ENCODE measurements at regions not wholly inside any gene's neighbourhood (a gene's known extent, or its start where the extent isn't known, plus 50 kb on each side); places are given as distances from the start of the nearest gene placed in this dataset.

DNA sequence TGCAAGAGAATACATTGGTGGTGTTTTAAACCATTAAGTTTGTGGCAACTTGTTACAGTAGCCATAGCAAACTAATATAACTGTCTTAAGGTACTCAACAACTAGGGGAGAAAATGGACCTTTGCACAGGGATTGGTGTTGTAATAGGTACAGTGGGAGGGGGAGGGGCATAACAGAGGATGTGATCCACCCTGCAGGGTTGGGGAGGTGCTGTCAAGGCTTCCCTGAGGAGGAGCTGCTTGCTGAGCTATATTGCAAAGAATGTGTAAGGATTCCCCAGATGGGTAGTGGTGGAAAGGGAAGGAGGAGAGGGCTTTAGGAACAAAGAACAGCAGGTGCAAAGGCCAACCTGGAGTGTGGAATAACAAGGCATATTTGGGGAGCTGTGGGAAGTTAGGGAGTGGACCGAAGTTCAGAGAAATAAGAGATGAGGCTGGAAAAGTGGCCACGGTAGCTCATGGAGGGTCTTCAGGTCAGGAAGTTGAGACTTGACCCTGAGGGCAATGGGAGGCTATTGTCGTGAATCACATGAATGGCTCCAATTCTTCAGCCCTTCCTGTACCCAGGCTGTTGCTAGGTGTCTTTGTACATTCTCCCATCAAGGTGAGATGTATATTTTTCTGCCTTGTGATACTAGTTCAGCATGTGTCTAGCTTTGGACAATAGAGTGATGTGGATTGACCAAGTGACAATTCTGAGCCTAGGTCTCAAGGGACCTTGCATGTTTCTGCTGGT lies 168.6 kb upstream of the CSF3R start:
- TF ChIP-seq, protein P1, sequence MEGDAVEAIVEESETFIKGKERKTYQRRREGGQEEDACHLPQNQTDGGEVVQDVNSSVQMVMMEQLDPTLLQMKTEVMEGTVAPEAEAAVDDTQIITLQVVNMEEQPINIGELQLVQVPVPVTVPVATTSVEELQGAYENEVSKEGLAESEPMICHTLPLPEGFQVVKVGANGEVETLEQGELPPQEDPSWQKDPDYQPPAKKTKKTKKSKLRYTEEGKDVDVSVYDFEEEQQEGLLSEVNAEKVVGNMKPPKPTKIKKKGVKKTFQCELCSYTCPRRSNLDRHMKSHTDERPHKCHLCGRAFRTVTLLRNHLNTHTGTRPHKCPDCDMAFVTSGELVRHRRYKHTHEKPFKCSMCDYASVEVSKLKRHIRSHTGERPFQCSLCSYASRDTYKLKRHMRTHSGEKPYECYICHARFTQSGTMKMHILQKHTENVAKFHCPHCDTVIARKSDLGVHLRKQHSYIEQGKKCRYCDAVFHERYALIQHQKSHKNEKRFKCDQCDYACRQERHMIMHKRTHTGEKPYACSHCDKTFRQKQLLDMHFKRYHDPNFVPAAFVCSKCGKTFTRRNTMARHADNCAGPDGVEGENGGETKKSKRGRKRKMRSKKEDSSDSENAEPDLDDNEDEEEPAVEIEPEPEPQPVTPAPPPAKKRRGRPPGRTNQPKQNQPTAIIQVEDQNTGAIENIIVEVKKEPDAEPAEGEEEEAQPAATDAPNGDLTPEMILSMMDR (IDR thresholded peaks at IDR 0.05): no peak
- no peak for ATAC-seq (ENCODE audit: low FRiP score)
- DNase-seq (ENCODE audit: low spot score): no peak

DNA sequence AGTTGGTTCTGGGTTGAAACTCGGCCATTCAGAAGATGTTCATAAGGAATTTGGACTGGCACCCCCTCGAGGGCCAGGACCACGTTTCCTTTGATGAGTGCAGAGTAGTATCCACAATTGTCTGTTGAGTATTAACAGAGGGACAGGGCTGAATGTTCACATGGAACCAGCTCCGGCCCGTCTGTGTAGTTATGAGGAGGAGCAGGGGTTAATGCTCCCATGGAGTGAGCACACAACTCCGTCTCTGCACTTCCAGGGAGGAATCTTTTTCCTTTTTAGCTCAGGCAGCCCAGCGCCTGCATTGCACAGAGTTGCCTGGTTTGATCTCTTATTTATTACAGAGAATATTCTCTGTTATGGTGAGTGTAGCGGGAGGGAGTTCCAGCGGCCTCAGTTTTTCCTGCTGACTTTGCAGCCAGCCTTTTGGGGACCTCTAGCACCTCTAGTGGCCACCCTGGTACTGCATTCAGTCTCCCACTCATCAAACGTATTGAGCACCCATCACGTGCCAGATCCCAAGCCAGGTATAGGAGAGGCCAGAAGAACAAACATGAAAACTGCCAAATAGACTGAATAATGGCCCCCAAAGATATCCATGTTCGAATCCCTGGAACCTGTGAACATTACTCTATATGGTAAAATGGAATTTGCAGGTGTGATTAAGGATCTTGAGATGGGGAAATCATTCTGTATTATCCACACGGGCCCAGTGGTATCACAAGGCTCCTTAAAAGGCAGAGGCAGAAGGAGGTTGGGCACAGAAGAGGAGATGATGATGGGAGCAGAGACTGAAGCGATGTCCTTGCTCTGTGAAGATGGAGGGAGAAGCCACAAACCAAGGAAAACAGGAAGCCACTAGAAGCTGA lies 167.7 kb upstream of the CSF3R start:
- DNase-seq (ENCODE audit: low spot score): peak; percentile 77
- TF ChIP-seq, protein P1 (IDR thresholded peaks at IDR 0.05): peak in 1 of 3 donors; percentile 47
- ATAC-seq (ENCODE audit: low FRiP score): peak; percentile 47

DNA sequence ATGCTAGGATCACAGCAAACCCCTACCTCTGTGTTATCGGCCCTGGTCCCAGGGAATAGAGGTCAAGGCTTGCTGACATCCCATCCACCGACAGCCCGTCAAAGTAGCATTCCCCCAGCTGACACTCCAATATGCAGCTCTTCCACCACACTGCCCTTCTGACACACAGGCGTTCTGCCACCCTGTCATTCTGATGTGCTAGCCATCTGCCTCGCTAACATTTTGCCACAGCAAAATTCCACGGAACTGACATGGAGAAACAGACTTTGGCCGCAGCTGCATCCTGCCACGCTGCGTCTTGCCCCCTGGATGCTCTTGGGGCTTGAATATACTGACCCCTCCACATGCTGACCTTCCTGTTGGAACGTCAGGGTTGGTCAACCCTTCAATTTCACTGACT lies 163.2 kb upstream of the CSF3R start:
- ATAC-seq (ENCODE audit: low FRiP score): no peak

DNA sequence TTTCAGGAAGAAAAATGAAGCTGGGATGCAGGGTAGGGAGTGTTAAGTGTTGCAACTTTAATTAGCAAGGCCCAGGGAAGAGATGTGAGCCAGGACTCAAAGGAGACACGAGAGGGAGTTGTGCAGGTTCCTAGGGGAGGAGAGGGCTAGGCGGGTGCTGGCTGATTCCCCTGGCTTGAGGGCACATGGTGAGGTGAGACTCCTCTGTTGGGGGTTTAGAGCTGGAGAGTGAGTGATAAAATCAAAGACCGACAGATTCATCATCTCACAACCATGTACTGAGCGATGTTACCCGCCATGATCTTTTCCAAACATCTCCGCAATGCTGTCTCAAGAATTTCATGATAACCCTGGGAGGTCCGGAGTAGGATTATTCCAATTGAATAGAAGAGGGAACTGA lies 161.8 kb upstream of the CSF3R start:
- ATAC-seq (ENCODE audit: low FRiP score) (peak; percentile 20), DNase-seq (ENCODE audit: low spot score) (no peak)
- TF ChIP-seq, protein P1 (IDR thresholded peaks at IDR 0.05): no peak

More for the DNA sequence above, 163.2 kb upstream of the CSF3R start:
- no peak for DNase-seq (ENCODE audit: low spot score)
- TF ChIP-seq, protein P1 (IDR thresholded peaks at IDR 0.05): no peak

DNA sequence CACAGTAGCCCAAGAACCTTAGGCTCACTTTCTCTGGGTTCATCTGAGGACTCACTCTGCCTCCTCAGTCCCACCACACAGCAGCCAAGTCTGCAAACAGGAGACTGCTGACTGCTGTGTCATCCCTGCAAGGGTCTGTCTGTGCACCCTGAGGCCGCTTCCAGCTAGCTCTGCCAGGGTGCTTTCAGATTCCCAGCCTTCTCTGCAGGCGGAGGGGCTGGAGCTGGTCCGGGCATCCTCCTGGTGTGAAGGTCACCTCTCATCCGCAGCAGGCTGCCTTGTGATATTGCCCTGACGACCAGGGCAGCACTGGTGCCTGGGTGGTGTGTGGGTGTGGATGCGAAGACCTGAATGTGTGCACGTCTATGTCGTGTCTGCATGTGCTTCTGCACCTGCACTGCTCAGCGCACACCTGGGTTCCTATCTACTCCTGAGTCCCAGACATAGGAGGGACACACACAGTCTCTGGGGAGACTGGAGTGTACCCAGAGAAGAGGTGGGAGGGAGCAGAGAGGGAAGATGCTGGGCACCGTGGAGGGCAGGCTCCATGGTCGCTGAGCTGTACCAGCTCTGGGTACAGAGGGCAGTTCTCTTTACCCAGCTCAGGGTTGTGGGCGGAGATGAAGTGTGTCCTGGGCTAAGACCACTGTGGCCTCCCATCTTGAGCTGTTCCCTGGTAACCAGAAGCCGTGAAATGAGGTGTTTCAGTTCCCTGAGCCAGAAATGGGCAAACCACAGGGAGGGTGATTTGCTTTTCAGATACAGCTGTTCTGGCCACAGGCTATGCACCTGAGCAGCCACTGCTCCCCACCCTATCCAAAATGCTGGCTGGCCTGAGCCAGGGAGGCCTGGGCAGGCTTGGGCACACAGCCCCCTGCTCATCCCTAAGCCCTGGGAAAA lies 160.9 kb upstream of the CSF3R start:
- TF ChIP-seq, protein P1 (IDR thresholded peaks at IDR 0.05): no peak
- no peak for DNase-seq (ENCODE audit: low spot score)

DNA sequence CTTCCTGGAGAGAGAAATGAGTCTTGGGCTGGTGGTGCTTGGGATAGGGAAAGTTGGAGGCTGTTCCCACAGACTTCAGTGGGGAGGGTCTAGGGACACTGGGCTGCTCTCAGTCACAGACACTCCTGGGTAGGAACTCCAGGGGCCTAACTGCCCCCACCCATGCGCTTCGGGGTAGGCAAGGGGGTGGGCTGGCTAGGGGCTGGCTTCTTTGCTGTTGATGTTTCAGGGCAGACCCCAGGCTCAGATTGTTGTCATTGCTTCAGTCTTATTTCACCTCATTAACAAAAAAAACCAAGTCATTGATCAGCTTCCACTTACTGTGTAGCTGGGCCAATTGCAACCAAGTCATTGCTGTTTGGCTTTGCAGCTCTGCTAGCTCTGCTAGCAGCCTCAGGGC lies 160.1 kb upstream of the CSF3R start:
- TF ChIP-seq, protein P1 (IDR thresholded peaks at IDR 0.05): no peak
- DNase-seq (ENCODE audit: low spot score): no peak
- ATAC-seq (ENCODE audit: low FRiP score): no peak

More for the DNA sequence above, 160.9 kb upstream of the CSF3R start:
- no peak for ATAC-seq (ENCODE audit: low FRiP score)

Data from omental fat pad (tissue), 3 donors.